K562 (cell line): ENCODE measurements at regions not wholly inside any gene's neighbourhood (a gene's known extent, or its start where the extent isn't known, plus 50 kb on each side); places are given as distances from the start of the nearest gene placed in this dataset.

Experiments
- ATAC-seq: fragments of 200-7000 bp; cut with Tn5 transposase; 3 replicates; pipeline ENCODE4 v1.9.1; 2020; ENCODE audit warnings: moderate library complexity
- BruUV-seq: library from RNA; stranded (reverse); fragments of 400-500 nt; replicated peaks from 2 replicates; lab custom pipeline; 2021; lab: Mats Ljungman, UMichigan
- CTCF ChIA-PET: fragments of 300-600 bp; formaldehyde crosslinking; extraction: SDS; loops from one replicate; lab custom pipeline; 2021; ENCODE audit warnings: low intra/inter-chr PET ratio; lab: Yijun Ruan, JAX
- POLR2A ChIA-PET: fragments of 300-600, 350-650 bp; sonication (Branson Sonifier 250); formaldehyde crosslinking; extraction: SDS; loops from one replicate; lab custom pipeline; 2021; ENCODE audit warnings: antibody characterized with exemption, inconsistent platforms; lab: Yijun Ruan, JAX
- DNase-seq, 4 experiments: peaks; one replicate each; pipeline versions ENCODE4 v3.0.0 to v3.0.0-alpha.2; 2011 to 2018; ENCODE audit warnings: low spot score in 3 of 4, mixed read lengths in 3 of 4; ENCODE audit errors: extremely low read depth in 1 of 4
- FAIRE-seq: peaks from 2 replicates; lab custom pipeline; 2011; peaks lifted over from hg19 to GRCh38; lab: Jason Lieb, UNC
- H2AFZ ChIP-seq: 2 replicates; pipeline ENCODE4 v1.6.0; 2011; ENCODE audit warnings: low read depth, low read length, control low read depth, inconsistent platforms
- H3K27ac ChIP-seq: fragments of 200-600 bp; 3 replicates; pipeline ENCODE4 v1.8.0; 2011; ENCODE audit warnings: low read depth, mild to moderate bottlenecking, control low read depth, inconsistent platforms, low read length, moderate library complexity, mixed read lengths; ENCODE audit errors: extremely low read depth
- H3K27me3 ChIP-seq, 2 experiments: fragments of 300-600 bp in 1 of 2; 2 replicates in 1 of 2; 3 replicates in 1 of 2; pipeline versions ENCODE4 v1.6.0 to v1.8.0; 2011; ENCODE audit warnings: inconsistent platforms in 2 of 2, low read length in 2 of 2, mild to moderate bottlenecking in 1 of 2, mixed read lengths in 1 of 2, moderate library complexity in 1 of 2; ENCODE audit not compliant: control insufficient read depth in 2 of 2, insufficient read depth in 2 of 2
- H3K36me3 ChIP-seq: fragments of 300-600 bp; 3 replicates; pipeline ENCODE4 v1.8.0; 2011; ENCODE audit warnings: mild to moderate bottlenecking, low read length, inconsistent platforms; ENCODE audit not compliant: control insufficient read depth, insufficient read depth
- H3K4me1 ChIP-seq, 2 experiments: fragments of 200-600 bp in 1 of 2; replicated peaks in 1 of 2; 2 replicates in 1 of 2; 3 replicates in 1 of 2; pipeline versions ENCODE4 v1.5.1 to v1.8.0; 2011; ENCODE audit warnings: inconsistent platforms in 2 of 2, low read length in 2 of 2, mild to moderate bottlenecking in 1 of 2, mixed read lengths in 1 of 2, moderate library complexity in 1 of 2; ENCODE audit not compliant: control insufficient read depth in 2 of 2, insufficient read depth in 2 of 2
- H3K4me2 ChIP-seq: 2 replicates; pipeline ENCODE4 v1.6.1; 2011; ENCODE audit warnings: low read length, control low read depth, inconsistent platforms, mixed read lengths; ENCODE audit not compliant: insufficient read depth
- H3K4me3 ChIP-seq: fragments of 200-600 bp; sonication (generic), shearing (Covaris generic); 2 replicates; pipeline ENCODE4 v1.5.1; 2016; ENCODE audit warnings: control low read depth, inconsistent platforms
- H3K79me2 ChIP-seq: fragments of 200-600 bp; 3 replicates; pipeline ENCODE4 v1.8.0; 2011; ENCODE audit warnings: low read length, inconsistent platforms; ENCODE audit not compliant: control insufficient read depth, insufficient read depth
- H3K9ac ChIP-seq, 2 experiments: 2 replicates each; pipeline versions ENCODE4 v1.6.0 to v1.6.1; 2011; ENCODE audit warnings: low read depth in 2 of 2, low read length in 2 of 2, control low read depth in 1 of 2, inconsistent platforms in 1 of 2, mild to moderate bottlenecking in 1 of 2, mixed read lengths in 1 of 2; ENCODE audit not compliant: insufficient read depth in 1 of 2
- H3K9me1 ChIP-seq: one replicate; pipeline ENCODE4 v1.6.0; 2011; ENCODE audit warnings: inconsistent platforms, mild to moderate bottlenecking, low read length, moderate library complexity; ENCODE audit not compliant: control insufficient read depth, insufficient read depth
- H3K9me3 ChIP-seq: replicated peaks from 2 replicates; pipeline ENCODE4 v1.5.1; 2011; ENCODE audit warnings: low read depth, low read length, inconsistent platforms; ENCODE audit not compliant: control insufficient read depth, insufficient read depth
- H4K20me1 ChIP-seq: replicated peaks from 2 replicates; pipeline ENCODE4 v1.6.1; 2011; ENCODE audit warnings: low read length, inconsistent platforms, mixed read lengths; ENCODE audit not compliant: control insufficient read depth, insufficient read depth
- BHLHE40 ChIP-seq: IDR thresholded peaks from 2 replicates; pipeline ENCODE4 v1.6.1; 2011; ENCODE audit warnings: low read length, improper control_type of control experiment
- DDX20 ChIP-seq: fragments of 450-650 bp; IDR thresholded peaks from 2 replicates; pipeline ENCODE4 v1.6.1; 2016; ENCODE audit warnings: missing genetic modification characterization, low read depth, mild to moderate bottlenecking, missing compliant biosample characterization, moderate library complexity
- ESRRB ChIP-seq: fragments of 250-450 bp; sonication (Bioruptor Pico); IDR thresholded peaks from 2 replicates; pipeline ENCODE4 v1.5.0; 2020; ENCODE audit warnings: mild to moderate bottlenecking, moderate library complexity, borderline replicate concordance
- JUN ChIP-seq, 2 experiments: sonication (generic) in 1 of 2; formaldehyde crosslinking in 1 of 2; IDR thresholded peaks; 2 replicates each; pipeline versions ENCODE4 v1.6.1 to v1.8.0; 2012 to 2022; ENCODE audit warnings: borderline replicate concordance in 2 of 2, mild to moderate bottlenecking in 2 of 2, improper control_type of control experiment in 1 of 2, low read depth in 1 of 2, low read length in 1 of 2, missing genetic modification reagents in 1 of 2
- KHSRP ChIP-seq: fragments of 450-650 bp; IDR thresholded peaks from 2 replicates; pipeline ENCODE4 v1.6.1; 2017
- MBD2 ChIP-seq: sonication (generic); IDR thresholded peaks from 2 replicates; pipeline ENCODE4 v1.6.1; 2016; ENCODE audit warnings: low read depth, borderline replicate concordance
- NFIX ChIP-seq: fragments of 250-450 bp; sonication (Bioruptor Pico); IDR thresholded peaks from 2 replicates; pipeline ENCODE4 v1.4.0; 2020; ENCODE audit warnings: low read depth, mild to moderate bottlenecking, moderate library complexity
- ZNF586 ChIP-seq: fragments of 450-650 bp; formaldehyde crosslinking; conservative IDR thresholded peaks from 2 replicates; pipeline ENCODE4 v1.4.0; 2020; ENCODE audit warnings: mild to moderate bottlenecking, moderate library complexity
- ZZZ3 ChIP-seq: fragments of 450-650 bp; IDR thresholded peaks from 2 replicates; pipeline ENCODE4 v1.6.1; 2016; ENCODE audit warnings: antibody characterized with exemption, mild to moderate bottlenecking, moderate library complexity
- WGBS: fragments of 100-300 bp; shearing (Covaris generic); methylation state at CpG from one replicate; pipeline ENCODE4 v1.1.6; 2016; ENCODE audit warnings: low coverage, mixed read lengths; ENCODE audit not compliant: insufficient coverage; ENCODE audit errors: missing lambda C conversion rate; 5-methylcytosine and 5-hydroxymethylcytosine counted together
- in situ Hi-C: fragments of 300-500 bp; cut with MboI; formaldehyde crosslinking; loops from 4 replicates; pipeline ENCODE4 v1.15.0; 2018; ENCODE audit warnings: inconsistent platforms, mixed read lengths
- intact Hi-C: fragments of 100-400 bp; cut with micrococcal nuclease; formaldehyde crosslinking; loops from 2 replicates; pipeline ENCODE4 v1.14.2; 2022
- TF ChIP-seq, protein P1 (sequence below): fragments of 450-650 bp; IDR thresholded peaks from 2 replicates; pipeline ENCODE4 v1.6.1; 2014; ENCODE audit warnings: low read depth, mild to moderate bottlenecking, moderate library complexity, borderline replicate concordance

- 0% methylated on average over 4 of the region's 4 CpGs for WGBS
- no TSS peak for BruUV-seq
- H3K9me3 ChIP-seq, result no peaks in the 10 kb centered on the region
- no peak overlapping the region for H3K27ac ChIP-seq
- H3K9ac ChIP-seq, result no peak overlapping the region
- no peaks in the 10 kb centered on the region for H3K9me1 ChIP-seq
- H3K79me2 ChIP-seq, result no peaks in the 10 kb centered on the region
- H3K4me1 ChIP-seq, result no peaks in the 10 kb centered on the region
- no peak overlapping the region for H3K4me2 ChIP-seq
- in situ Hi-C loops (no loop called here), intact Hi-C loops (no loop called here)
- no peak for FAIRE-seq
- H3K27me3 ChIP-seq, result no peaks in the 10 kb centered on the region
- H4K20me1 ChIP-seq, result no peaks in the 10 kb centered on the region
- no peak overlapping the region for H2AFZ ChIP-seq
- ATAC-seq, result no peak
- H3K36me3 ChIP-seq, result no peaks in the 10 kb centered on the region
- no peak overlapping the region for H3K4me3 ChIP-seq
- CTCF ChIA-PET, result no interaction called here
- DNase-seq, result no peak
- POLR2A ChIA-PET, result no interaction called here
- TF ChIP-seq MBD2 (no peak), JUN (IDR thresholded peaks at IDR 0.05; ENCODE audit: borderline replicate concordance, low read depth, low read length) (no peak), JUN (CRISPR knock-in tag; IDR thresholded peaks at IDR 0.05; ENCODE audit: borderline replicate concordance) (no peak), ZNF586 (CRISPR knock-in tag) (no peak), ESRRB (CRISPR knock-in tag) (no peak), DDX20 (tag) (no peak), ZZZ3 (no peak), BHLHE40 (no peak), NFIX (CRISPR knock-in tag) (no peak), KHSRP (no peak)
- TF ChIP-seq, protein P1, sequence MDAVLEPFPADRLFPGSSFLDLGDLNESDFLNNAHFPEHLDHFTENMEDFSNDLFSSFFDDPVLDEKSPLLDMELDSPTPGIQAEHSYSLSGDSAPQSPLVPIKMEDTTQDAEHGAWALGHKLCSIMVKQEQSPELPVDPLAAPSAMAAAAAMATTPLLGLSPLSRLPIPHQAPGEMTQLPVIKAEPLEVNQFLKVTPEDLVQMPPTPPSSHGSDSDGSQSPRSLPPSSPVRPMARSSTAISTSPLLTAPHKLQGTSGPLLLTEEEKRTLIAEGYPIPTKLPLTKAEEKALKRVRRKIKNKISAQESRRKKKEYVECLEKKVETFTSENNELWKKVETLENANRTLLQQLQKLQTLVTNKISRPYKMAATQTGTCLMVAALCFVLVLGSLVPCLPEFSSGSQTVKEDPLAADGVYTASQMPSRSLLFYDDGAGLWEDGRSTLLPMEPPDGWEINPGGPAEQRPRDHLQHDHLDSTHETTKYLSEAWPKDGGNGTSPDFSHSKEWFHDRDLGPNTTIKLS, result no peak
These were observed 448.8 kb upstream of the SETBP1 start for GRCh38 chr18:44231936-44232335.
